Stomach (tissue), 8 donors: ENCODE measurements at regions not wholly inside any gene's neighbourhood (a gene's known extent, or its start where the extent isn't known, plus 50 kb on each side); places are given as distances from the start of the nearest gene placed in this dataset.

Experiments used
- DNase-seq, 2 donors: peaks; one replicate each; pipeline versions ENCODE4 v3.0.0 to v3.0.0-alpha.2; 2013 to 2019
- H3K27ac ChIP-seq, 5 donors: fragments of 200-600 bp in 4 of 5; sonication (generic) in 4 of 5; one replicate each; pipeline ENCODE4 v1.5.1; 2013 to 2019; ENCODE audit warnings: mild to moderate bottlenecking in 1 of 5, moderate library complexity in 1 of 5
- H3K27me3 ChIP-seq, 3 donors: fragments of 200-600 bp; sonication (generic); one replicate each; pipeline ENCODE4 v1.5.1; 2017 to 2019; ENCODE audit warnings: mixed run types in 1 of 3
- H3K36me3 ChIP-seq, 4 donors: fragments of 200-600 bp; sonication (generic); 1 replicate in 3 of 4; 2 replicates in 1 of 4; pipeline ENCODE4 v1.5.1; 2016 to 2019
- H3K4me1 ChIP-seq, 4 donors: fragments of 200-600 bp; sonication (generic); one replicate each; pipeline ENCODE4 v1.5.1; 2016 to 2019
- H3K4me3 ChIP-seq, 4 donors: fragments of 200-600 bp; sonication (generic) in 3 of 4; one replicate each; pipeline ENCODE4 v1.5.1; 2016 to 2019; ENCODE audit warnings: mild to moderate bottlenecking in 1 of 4
- H3K9me3 ChIP-seq, 4 donors: fragments of 200-600 bp; sonication (generic); one replicate each; pipeline ENCODE4 v1.5.1; 2016 to 2019
- CTCF ChIP-seq, 7 experiments: fragments of 450-650 bp in 4 of 7; fragments of 200-600 bp in 3 of 7; sonication (generic) in 3 of 7; IDR thresholded peaks; one replicate each; pipeline ENCODE4 v1.5.1; 2016 to 2019; ENCODE audit warnings: antibody characterized with exemption in 7 of 7, control low read depth in 2 of 7, mild to moderate bottlenecking in 1 of 7
- EP300 ChIP-seq: sonication (generic); formaldehyde crosslinking; IDR thresholded peaks from one replicate; pipeline ENCODE4 v1.6.1; 2017; ENCODE audit warnings: antibody characterized with exemption
- POLR2A ChIP-seq, 4 donors: fragments of 450-650 bp; IDR thresholded peaks; one replicate each; pipeline ENCODE4 v1.6.1; 2016; ENCODE audit warnings: antibody characterized with exemption in 4 of 4, control low read depth in 2 of 4, mild to moderate bottlenecking in 1 of 4, moderate library complexity in 1 of 4
- POLR2AphosphoS5 ChIP-seq, 3 donors: sonication (generic); formaldehyde crosslinking; IDR thresholded peaks; one replicate each; pipeline ENCODE4 v1.6.1; 2016; ENCODE audit warnings: antibody characterized with exemption in 3 of 3
- WGBS, 5 donors: extraction: QIAGEN DNeasy Blood & Tissue Kit in 3 of 5; methylation state at CpG; one replicate each; pipeline versions ENCODE4 v1.1.5 to v1.1.7; 2013 to 2018; 5-methylcytosine and 5-hydroxymethylcytosine counted together
- intact Hi-C: fragments of 100-400 bp; cut with DNase I; formaldehyde crosslinking; loops from one replicate; pipeline ENCODE4 v1.15.1; 2023; ENCODE audit warnings: low total_unique reads
- donor health status: healthy with polysubstance abuse.
- donor health status: Bipolar disorder and iron deficiency.
- donor health status: healthy.

- DNase-seq = no peak
- no peak for TF ChIP-seq POLR2AphosphoS5 (IDR thresholded peaks at IDR 0.05)
- Histone ChIP-seq H3K27me3 (no peaks in the 10 kb centered on the region), H3K9me3 (no peaks in the 10 kb centered on the region), H3K4me1 (peaks cover 0 to 9% (median 8%) of the 10 kb centered on the region in 4 donors), H3K27ac (no peak overlapping the region), H3K36me3 (no peaks in the 10 kb centered on the region), H3K4me3 (no peak overlapping the region)
- intact Hi-C loops = no loop called here
- 89 to 93% (median 92%) methylated on average over 8 of the region's 8 CpGs for WGBS, 5 donors
These were observed 50.4 kb downstream of the HAPSTR1 start for GRCh38 chr16:9141813-9142212.

- 91 to 97% (median 95%) methylated on average over 8 of the region's 8 CpGs for WGBS, 5 donors
These were observed 52.7 kb downstream of the HAPSTR1 start for GRCh38 chr16:9144106-9144505.

GRCh38 chr16:9148374-9149015, 57.1 kb downstream of the HAPSTR1 start:
- DNase-seq = no peak
- TF ChIP-seq POLR2A (IDR thresholded peaks at IDR 0.05) = no peak
- no peak for TF ChIP-seq POLR2AphosphoS5 (IDR thresholded peaks at IDR 0.05)
- no peak for TF ChIP-seq EP300
- TF ChIP-seq CTCF (IDR thresholded peaks at IDR 0.05) = no peak
- WGBS, 5 donors = 59 to 70% (median 61%) methylated on average over 9 of the region's 9 CpGs
- intact Hi-C loops = no loop called here
- Histone ChIP-seq H3K27me3 (no peaks in the 10 kb centered on the region), H3K36me3 (no peaks in the 10 kb centered on the region), H3K9me3 (no peaks in the 10 kb centered on the region), H3K27ac (no peak overlapping the region), H3K4me3 (no peak overlapping the region), H3K4me1 (no peaks in the 10 kb centered on the region)

More at GRCh38 chr16:9144106-9144505, 52.7 kb downstream of the HAPSTR1 start:
- H3K27ac ChIP-seq = no peak overlapping the region
- no peaks in the 10 kb centered on the region for H3K9me3 ChIP-seq
- no peak overlapping the region for H3K4me3 ChIP-seq
- H3K36me3 ChIP-seq = no peaks in the 10 kb centered on the region
- no peak for DNase-seq
- H3K27me3 ChIP-seq = no peaks in the 10 kb centered on the region
- intact Hi-C loops = no loop called here
- TF ChIP-seq EP300 (no peak), POLR2AphosphoS5 (IDR thresholded peaks at IDR 0.05) (no peak), CTCF (IDR thresholded peaks at IDR 0.05) (no peak), POLR2A (IDR thresholded peaks at IDR 0.05) (no peak)
- H3K4me1 ChIP-seq = peaks cover 0 to 5% (median 2%) of the 10 kb centered on the region in 4 donors

- DNase-seq = no peak
- Histone ChIP-seq H3K36me3 (no peaks in the 10 kb centered on the region), H3K4me1 (no peaks in the 10 kb centered on the region), H3K9me3 (no peaks in the 10 kb centered on the region), H3K27ac (no peak overlapping the region), H3K27me3 (peaks cover 0 to 24% (median 4%) of the 10 kb centered on the region in 3 donors), H3K4me3 (no peak overlapping the region)
- no peak for TF ChIP-seq EP300
- TF ChIP-seq POLR2A (IDR thresholded peaks at IDR 0.05) = no peak
- no peak for TF ChIP-seq POLR2AphosphoS5 (IDR thresholded peaks at IDR 0.05)
- TF ChIP-seq CTCF (IDR thresholded peaks at IDR 0.05) = no peak
- WGBS, 5 donors = 24 to 45% (median 39%) methylated on average over 5 of the region's 5 CpGs
- intact Hi-C loops = no loop called here
These were observed 59.6 kb downstream of the HAPSTR1 start for GRCh38 chr16:9151074-9151473.

GRCh38 chr16:9151597-9151996, 60.2 kb downstream of the HAPSTR1 start:
- Histone ChIP-seq H3K27me3 (peaks cover 0 to 24% (median 4%) of the 10 kb centered on the region in 3 donors), H3K4me1 (no peaks in the 10 kb centered on the region), H3K4me3 (no peak overlapping the region), H3K9me3 (no peaks in the 10 kb centered on the region), H3K27ac (no peak overlapping the region), H3K36me3 (no peaks in the 10 kb centered on the region)
- TF ChIP-seq POLR2AphosphoS5 (IDR thresholded peaks at IDR 0.05) (peak in 1 of 3 donors; percentile 21), POLR2A (IDR thresholded peaks at IDR 0.05) (no peak), CTCF (IDR thresholded peaks at IDR 0.05) (no peak)
- WGBS, 5 donors = 45 to 55% (median 54%) methylated on average over 2 to 5 of the region's 5 CpGs
- intact Hi-C loops = no loop called here
- DNase-seq = peak in 1 of 2 donors; percentile 47
